CD14-positive monocyte (primary cell): ENCODE measurements at regions not wholly inside any gene's neighbourhood (a gene's known extent, or its start where the extent isn't known, plus 50 kb on each side); places are given as distances from the start of the nearest gene placed in this dataset.

ENCODE experiments used
- DNase-seq, 3 donors: peaks; one replicate each; pipeline ENCODE4 v3.0.0-alpha.2; 2011 to 2022
- H2AFZ ChIP-seq: 2 replicates; pipeline ENCODE4 v1.6.0; 2012; ENCODE audit warnings: mild to moderate bottlenecking, low read depth, low read length, inconsistent platforms; ENCODE audit not compliant: insufficient read depth, poor library complexity, severe bottlenecking
- H3K27ac ChIP-seq, 2 donors: 1 replicate in 1 of 2; 2 replicates in 1 of 2; pipeline ENCODE4 v1.5.1; 2012 to 2013; ENCODE audit warnings: low read length in 2 of 2, control low read depth in 1 of 2, inconsistent platforms in 1 of 2, low read depth in 1 of 2, mild to moderate bottlenecking in 1 of 2
- H3K27me3 ChIP-seq, 2 donors: one replicate each; pipeline versions ENCODE4 v1.6.0 to v1.6.1; 2011 to 2013; ENCODE audit warnings: low read length in 2 of 2; ENCODE audit not compliant: control insufficient read depth in 2 of 2, insufficient read depth in 2 of 2
- H3K36me3 ChIP-seq, 2 donors: replicated peaks in 1 of 2; 1 replicate in 1 of 2; 2 replicates in 1 of 2; pipeline versions ENCODE4 v1.5.1 to v1.6.1; 2012 to 2013; ENCODE audit warnings: low read length in 2 of 2, control low read depth in 1 of 2, inconsistent platforms in 1 of 2, mild to moderate bottlenecking in 1 of 2; ENCODE audit not compliant: insufficient read depth in 2 of 2, control insufficient read depth in 1 of 2
- H3K4me1 ChIP-seq, 2 donors: 1 replicate in 1 of 2; 2 replicates in 1 of 2; pipeline versions ENCODE4 v1.5.1 to v1.6.1; 2012 to 2013; ENCODE audit warnings: low read length in 2 of 2, control low read depth in 1 of 2, inconsistent platforms in 1 of 2, mild to moderate bottlenecking in 1 of 2, moderate library complexity in 1 of 2; ENCODE audit not compliant: insufficient read depth in 2 of 2, control insufficient read depth in 1 of 2
- H3K4me2 ChIP-seq: replicated peaks from 2 replicates; pipeline ENCODE3; 2012; ENCODE audit warnings: low read length, moderate library complexity, mild to moderate bottlenecking; ENCODE audit not compliant: poor library complexity, severe bottlenecking; ENCODE audit errors: extremely low read depth
- H3K4me3 ChIP-seq, 3 experiments: fragments of 200-600 bp in 1 of 3; sonication (generic) in 1 of 3; replicated peaks in 1 of 3; 1 replicate in 2 of 3; 2 replicates in 1 of 3; pipeline ENCODE4 v1.5.1; 2011 to 2013; ENCODE audit warnings: low read length in 3 of 3, mild to moderate bottlenecking in 3 of 3, control low read depth in 2 of 3, low read depth in 2 of 3, inconsistent platforms in 1 of 3, moderate library complexity in 1 of 3
- H3K79me2 ChIP-seq: 2 replicates; pipeline ENCODE4 v1.6.0; 2012; ENCODE audit warnings: mild to moderate bottlenecking, control low read depth, inconsistent platforms, low read length, moderate library complexity; ENCODE audit not compliant: insufficient read depth
- H3K9ac ChIP-seq: 2 replicates; pipeline ENCODE4 v1.6.0; 2017; ENCODE audit warnings: low read length, mild to moderate bottlenecking; ENCODE audit not compliant: insufficient read depth, poor library complexity, severe bottlenecking
- H3K9me3 ChIP-seq, 2 donors: replicated peaks in 1 of 2; 1 replicate in 1 of 2; 2 replicates in 1 of 2; pipeline versions ENCODE4 v1.5.1 to v1.6.1; 2012 to 2013; ENCODE audit warnings: low read length in 2 of 2, control low read depth in 1 of 2; ENCODE audit not compliant: control insufficient read depth in 1 of 2, insufficient read depth in 1 of 2
- H4K20me1 ChIP-seq: 2 replicates; pipeline ENCODE4 v1.6.0; 2012; ENCODE audit warnings: mild to moderate bottlenecking, low read length, control low read depth, moderate library complexity; ENCODE audit not compliant: insufficient read depth
- H3K27ac Mint-ChIP-seq, 7 donors: one replicate each; pipeline ENCODE4 v1.8.0; 2020; ENCODE audit warnings: mild to moderate bottlenecking in 7 of 7, mixed read lengths in 7 of 7, moderate library complexity in 6 of 7, inconsistent platforms in 2 of 7
- H3K27me3 Mint-ChIP-seq, 3 donors: one replicate each; pipeline ENCODE4 v1.8.0; 2021 to 2022; ENCODE audit warnings: low read depth in 3 of 3, mild to moderate bottlenecking in 3 of 3, mixed read lengths in 3 of 3, moderate library complexity in 3 of 3, inconsistent platforms in 1 of 3
- H3K36me3 Mint-ChIP-seq, 2 donors: one replicate each; pipeline ENCODE4 v1.8.0; 2020; ENCODE audit warnings: mixed read lengths in 2 of 2, inconsistent platforms in 1 of 2, mild to moderate bottlenecking in 1 of 2
- H3K4me1 Mint-ChIP-seq: one replicate; pipeline ENCODE4 v1.8.0; 2020; ENCODE audit warnings: mild to moderate bottlenecking, mixed read lengths
- H3K4me3 Mint-ChIP-seq, 2 donors: one replicate each; pipeline ENCODE4 v1.8.0; 2020; ENCODE audit warnings: mild to moderate bottlenecking in 2 of 2, mixed read lengths in 2 of 2, moderate library complexity in 1 of 2
- H3K9me3 Mint-ChIP-seq, 7 donors: one replicate each; pipeline ENCODE4 v1.8.0; 2020 to 2022; ENCODE audit warnings: mixed read lengths in 7 of 7, mild to moderate bottlenecking in 6 of 7, moderate library complexity in 6 of 7, inconsistent platforms in 2 of 7
- CTCF ChIP-seq: fragments of 200-600 bp; IDR thresholded peaks from one replicate; pipeline ENCODE4 v1.8.0; 2022; ENCODE audit warnings: antibody characterized with exemption, mild to moderate bottlenecking
- WGBS: methylation state at CpG from one replicate; pipeline ENCODE4 v1.1.5; 2013; ENCODE audit warnings: missing lambda C conversion rate; ENCODE audit not compliant: insufficient coverage; 5-methylcytosine and 5-hydroxymethylcytosine counted together
- intact Hi-C, 2 donors: fragments of 100-400 bp; cut with micrococcal nuclease; formaldehyde crosslinking; loops; one replicate each; pipeline versions ENCODE4 v1.15.0 to v1.15.1; 2023

GRCh38 chr2:83602753-83603152 lies 856.3 kb downstream of the SUCLG1 start:
- TF ChIP-seq CTCF: no peak
- Histone ChIP-seq H3K36me3 (no peaks in the 10 kb centered on the region), H3K4me3 (no peak overlapping the region), H3K27me3 (no peaks in the 10 kb centered on the region), H3K79me2 (no peaks in the 10 kb centered on the region), H3K4me1 (no peaks in the 10 kb centered on the region), H4K20me1 (no peaks in the 10 kb centered on the region), H3K4me2 (no peak overlapping the region), H3K27ac (no peak overlapping the region), H2AFZ (no peak overlapping the region), H3K9me3 (peaks cover 0 to 3% of the 10 kb centered on the region in 2 donors), H3K9ac (no peak overlapping the region)
- Mint-ChIP-seq H3K27ac (no peak overlapping the region), H3K9me3 (peaks cover 2 to 10% (median 7%) of the 10 kb centered on the region in 7 donors), H3K27me3 (peaks cover 0 to 1% (median 0%) of the 10 kb centered on the region in 3 donors), H3K4me1 (no peaks in the 10 kb centered on the region), H3K36me3 (no peaks in the 10 kb centered on the region), H3K4me3 (no peak overlapping the region)
- intact Hi-C loops: no loop called here
- 86% methylated on average over 5 of the region's 6 CpGs for WGBS
- DNase-seq: no peak

GRCh38 chr2:83596592-83597282 lies 862.3 kb downstream of the SUCLG1 start:
- Histone ChIP-seq H2AFZ (no peak overlapping the region), H3K9ac (no peak overlapping the region), H3K36me3 (no peaks in the 10 kb centered on the region), H4K20me1 (no peaks in the 10 kb centered on the region), H3K4me2 (no peak overlapping the region), H3K27me3 (no peaks in the 10 kb centered on the region), H3K79me2 (no peaks in the 10 kb centered on the region), H3K9me3 (peaks cover 0 to 2% of the 10 kb centered on the region in 2 donors), H3K4me1 (no peaks in the 10 kb centered on the region), H3K4me3 (no peak overlapping the region), H3K27ac (no peak overlapping the region)
- intact Hi-C loops: no loop called here
- no CpG with 5 or more reads among the region's 1 CpG for WGBS
- Mint-ChIP-seq H3K4me3 (no peak overlapping the region), H3K36me3 (no peaks in the 10 kb centered on the region), H3K4me1 (no peaks in the 10 kb centered on the region), H3K27ac (no peak overlapping the region), H3K9me3 (peaks cover 0 to 8% (median 2%) of the 10 kb centered on the region in 7 donors), H3K27me3 (no peaks in the 10 kb centered on the region)
- no peak for DNase-seq
- TF ChIP-seq CTCF: no peak
